UCSD-AML1 (cell line): ENCODE measurements at regions not wholly inside any gene's neighbourhood (a gene's known extent, or its start where the extent isn't known, plus 50 kb on each side); places are given as distances from the start of the nearest gene placed in this dataset.

ENCODE experiments used
- DNase-seq: peaks from one replicate; lab custom pipeline; 2025; ENCODE audit not compliant: unreplicated experiment; lab: John Stamatoyannopoulos, UW

GRCh38 chr12:24060089-24060488 lies 110.6 kb upstream of the SOX5 start:
- DNase-seq = no peak

- DNase-seq = no peak
These were observed 108.5 kb upstream of the SOX5 start for GRCh38 chr12:24057920-24058476.

GRCh38 chr12:24055747-24056146 lies 106.3 kb upstream of the SOX5 start:
- DNase-seq = no peak

- DNase-seq = no peak
These were observed 104.9 kb upstream of the SOX5 start for GRCh38 chr12:24054416-24054815.

- no peak for DNase-seq
These were observed 100.3 kb upstream of the SOX5 start for GRCh38 chr12:24049728-24050127.

DNA sequence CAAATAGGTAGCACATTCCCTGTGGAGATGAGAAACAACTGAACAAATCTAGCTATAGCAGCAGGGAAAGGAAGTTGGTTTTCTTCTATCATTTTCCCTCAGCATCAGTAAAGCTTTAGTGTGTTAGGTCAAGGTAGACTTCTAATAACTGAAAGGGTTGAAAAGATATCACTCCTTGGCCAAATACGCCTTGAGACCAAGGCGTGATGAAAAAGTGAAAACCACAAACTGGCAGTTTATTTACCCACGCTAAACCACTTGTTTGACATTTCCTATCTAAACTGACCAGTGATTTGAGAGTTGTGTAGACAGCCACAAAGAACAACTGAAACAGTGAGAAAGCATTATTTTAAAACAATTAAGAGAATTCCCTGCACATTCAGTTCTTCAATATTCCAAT lies 99.6 kb upstream of the SOX5 start:
- DNase-seq = no peak

DNA sequence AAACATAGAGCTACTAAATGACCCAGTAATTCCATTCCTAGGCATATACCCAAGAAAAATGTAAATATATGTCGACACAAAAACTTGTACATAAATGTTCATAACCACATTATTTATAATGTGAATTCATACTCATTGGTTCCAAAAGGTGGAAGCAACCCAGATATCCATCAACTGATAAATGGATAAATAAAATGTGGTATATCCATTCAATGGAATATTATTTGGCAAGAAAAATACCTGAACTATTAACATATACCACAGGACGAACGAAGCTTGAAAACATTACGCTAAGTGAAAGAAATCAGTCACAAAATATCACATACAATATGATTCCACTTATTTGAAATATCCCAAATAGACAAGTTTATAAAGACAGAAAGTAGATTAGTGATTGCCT lies 99.0 kb upstream of the SOX5 start:
- DNase-seq = no peak

- DNase-seq = no peak
These were observed 97.9 kb upstream of the SOX5 start for GRCh38 chr12:24047326-24047725.

DNA sequence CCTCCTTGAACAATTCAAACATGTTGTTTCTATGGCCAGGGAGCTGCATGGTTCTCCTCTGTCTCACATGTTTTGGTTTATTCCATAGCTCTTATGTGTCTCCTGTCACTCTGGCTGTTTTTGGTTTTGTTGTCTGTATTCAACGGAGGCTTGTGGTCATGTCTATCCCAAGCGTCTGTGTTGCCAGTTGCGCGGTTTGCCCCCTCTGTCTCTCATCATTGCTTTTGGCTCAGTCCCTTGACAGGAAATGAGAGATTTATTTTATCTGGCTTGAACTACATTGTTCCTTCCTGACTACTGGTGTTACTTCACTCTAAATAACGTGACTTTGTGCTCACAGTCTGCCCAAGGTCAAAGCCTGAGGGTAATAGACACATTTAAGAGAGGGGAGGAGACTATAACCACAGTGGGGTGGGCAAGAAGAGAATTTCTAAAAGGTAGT lies 96.4 kb upstream of the SOX5 start:
- DNase-seq = no peak

DNA sequence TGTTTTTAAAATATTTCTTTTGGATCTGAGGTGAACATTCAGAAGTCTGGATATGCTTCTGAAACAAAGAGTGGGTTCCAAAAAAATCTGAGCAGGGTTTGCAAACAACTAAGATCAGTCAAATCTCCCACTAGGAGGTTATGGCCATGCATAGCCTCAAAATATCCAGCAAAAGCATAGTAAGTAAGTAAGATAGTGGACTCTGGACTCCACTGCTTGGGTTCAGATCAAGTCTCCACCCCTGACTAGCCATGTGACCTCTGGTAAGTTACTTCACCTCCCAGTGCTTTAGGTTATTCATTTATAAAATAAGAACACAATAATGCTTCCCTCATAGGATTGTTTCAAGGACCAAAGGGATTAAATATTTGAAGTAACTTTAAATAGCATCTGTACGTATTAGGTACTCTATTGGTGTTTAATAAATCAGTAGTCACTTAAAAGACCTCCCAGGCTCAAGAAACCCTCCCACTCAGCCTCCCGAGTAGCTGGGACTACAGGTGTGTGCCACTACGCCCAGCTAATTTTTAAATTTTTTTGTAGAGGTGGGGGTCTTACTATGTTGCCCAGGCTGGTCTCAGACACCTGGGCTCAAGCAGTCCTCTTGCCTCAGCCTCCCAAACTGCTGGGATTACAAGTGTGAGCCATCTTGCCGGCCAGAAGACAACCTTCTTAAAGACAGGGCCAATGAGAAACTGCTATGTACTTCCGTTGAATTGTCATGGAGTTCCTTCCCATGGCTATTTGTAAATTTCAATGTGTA lies 95.7 kb upstream of the SOX5 start:
- DNase-seq = no peak

DNA sequence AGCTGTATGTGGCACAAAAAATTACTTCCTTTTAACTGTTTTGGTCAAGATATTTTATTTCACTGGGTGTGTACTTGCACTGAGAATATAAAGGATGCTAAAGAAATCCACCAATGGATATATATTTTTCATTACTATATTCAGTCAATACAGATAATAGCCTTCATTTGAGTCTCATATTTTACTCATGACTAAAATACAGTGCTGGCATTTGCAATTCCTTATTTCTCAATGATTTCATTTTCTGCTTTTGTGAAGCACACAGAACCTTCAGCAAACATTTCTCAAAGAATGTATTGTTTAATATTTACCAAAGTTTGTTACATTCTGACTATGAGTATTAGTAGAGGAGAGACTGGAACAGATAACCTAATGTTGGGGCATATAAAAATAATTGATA lies 93.2 kb upstream of the SOX5 start:
- DNase-seq = no peak

GRCh38 chr12:24039113-24039525 lies 89.6 kb upstream of the SOX5 start:
- no peak for DNase-seq

DNA sequence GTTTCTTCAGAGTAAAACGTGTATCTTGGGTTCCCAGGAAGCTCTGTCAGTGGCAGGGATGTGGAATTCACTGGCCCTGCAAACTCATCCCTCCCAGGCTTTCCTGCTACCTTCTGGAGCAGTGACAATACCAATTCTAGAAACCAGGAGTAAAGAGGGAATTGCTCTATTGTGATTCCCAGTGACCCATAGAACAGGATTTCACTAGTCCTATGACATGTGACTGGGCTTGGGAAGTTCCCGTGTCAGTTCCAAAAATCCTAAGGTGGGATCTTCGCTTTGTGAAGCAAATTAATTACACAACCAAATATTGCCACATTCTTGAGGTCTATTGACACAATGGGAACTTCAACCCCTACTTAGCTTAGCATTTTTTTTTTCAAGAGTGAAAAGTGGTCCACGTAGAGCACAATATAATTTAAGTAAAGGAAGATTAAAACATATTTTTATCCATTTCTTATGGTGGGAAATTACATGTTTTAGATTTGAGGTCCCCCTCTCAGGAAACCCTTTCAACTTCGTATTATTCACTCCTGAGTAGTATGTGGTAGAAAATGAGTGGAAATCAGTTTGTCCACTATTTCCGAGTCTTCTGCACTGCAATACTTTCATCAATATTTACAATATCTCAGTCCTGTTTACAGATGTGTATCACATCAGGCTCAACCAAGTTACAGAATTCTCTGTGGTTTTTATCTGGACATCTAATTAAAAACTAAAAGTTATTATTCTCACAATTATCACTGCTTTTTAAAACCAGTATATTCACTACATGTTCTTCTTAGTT lies 88.9 kb upstream of the SOX5 start:
- DNase-seq = no peak

DNA sequence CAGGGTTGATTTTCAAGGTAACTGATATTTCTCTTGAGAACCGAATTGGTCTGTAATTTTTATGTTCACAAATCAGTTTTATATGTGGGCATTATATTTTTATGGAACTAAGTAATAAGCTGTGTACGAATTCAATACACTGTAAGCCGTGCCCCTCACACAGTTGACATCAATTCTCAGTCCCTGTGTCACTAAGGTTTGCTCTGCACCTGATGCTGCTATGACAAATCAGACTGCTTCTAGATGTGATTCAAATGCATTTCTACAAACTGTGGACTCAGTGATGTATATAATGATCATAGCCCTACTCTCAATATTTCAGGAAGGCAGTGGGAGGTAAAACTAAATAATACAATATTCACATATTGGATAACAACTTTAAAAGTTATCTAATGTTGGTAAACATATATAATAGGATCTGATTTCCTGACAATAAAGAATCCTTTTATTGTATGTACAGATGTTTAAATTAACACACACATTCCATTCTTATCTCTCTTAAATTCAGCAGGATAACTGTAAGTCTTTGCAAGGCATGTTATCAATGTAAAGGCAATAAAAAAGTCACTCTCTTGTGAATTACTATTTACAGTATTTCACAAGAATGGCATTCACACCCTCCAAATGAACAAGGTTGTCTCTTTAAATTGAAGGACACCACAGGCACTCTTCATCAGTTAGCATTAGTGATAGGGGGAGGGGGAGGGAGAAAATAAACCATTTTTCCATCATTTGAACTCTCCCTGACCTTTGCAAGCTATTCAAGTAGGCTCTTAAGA lies 87.2 kb upstream of the SOX5 start:
- no peak for DNase-seq

DNA sequence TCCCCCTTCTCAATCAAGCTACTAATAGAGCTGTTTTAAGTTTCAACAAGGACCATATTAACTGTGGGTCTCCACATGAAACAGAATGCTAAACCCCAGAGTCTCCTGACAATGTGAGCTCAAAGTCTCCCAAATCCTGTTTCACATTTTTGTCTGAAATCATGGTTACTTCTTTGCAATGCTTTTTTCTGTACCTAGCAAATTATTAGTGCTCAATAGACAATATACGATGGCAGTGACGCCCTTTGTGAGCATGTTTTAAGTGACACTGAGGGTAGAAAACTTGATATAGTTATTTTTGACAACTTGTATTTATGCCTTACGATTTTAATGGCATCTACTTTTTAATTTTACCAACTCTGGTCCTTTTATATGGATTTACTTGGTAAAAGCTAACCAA lies 85.4 kb upstream of the SOX5 start:
- DNase-seq = no peak

DNA sequence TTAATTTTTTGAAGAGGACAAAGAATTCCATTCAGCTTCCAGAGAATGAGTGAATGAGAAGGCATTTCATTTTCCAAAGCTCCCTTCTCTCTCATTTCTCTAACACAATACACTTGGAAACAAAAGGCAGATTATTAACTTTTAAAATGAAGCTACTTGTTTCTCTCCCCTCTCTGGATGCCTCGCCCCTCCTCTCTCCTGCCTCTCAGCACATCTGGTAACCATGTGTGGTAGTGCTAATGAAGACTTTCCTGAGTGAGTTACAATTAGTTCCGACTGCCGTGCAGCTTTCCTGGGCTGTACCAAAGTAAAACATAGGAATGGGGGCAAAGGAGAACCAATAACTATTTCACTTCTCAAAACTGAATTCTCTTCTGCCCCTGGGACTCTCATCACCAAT lies 84.7 kb upstream of the SOX5 start:
- no peak for DNase-seq

DNA sequence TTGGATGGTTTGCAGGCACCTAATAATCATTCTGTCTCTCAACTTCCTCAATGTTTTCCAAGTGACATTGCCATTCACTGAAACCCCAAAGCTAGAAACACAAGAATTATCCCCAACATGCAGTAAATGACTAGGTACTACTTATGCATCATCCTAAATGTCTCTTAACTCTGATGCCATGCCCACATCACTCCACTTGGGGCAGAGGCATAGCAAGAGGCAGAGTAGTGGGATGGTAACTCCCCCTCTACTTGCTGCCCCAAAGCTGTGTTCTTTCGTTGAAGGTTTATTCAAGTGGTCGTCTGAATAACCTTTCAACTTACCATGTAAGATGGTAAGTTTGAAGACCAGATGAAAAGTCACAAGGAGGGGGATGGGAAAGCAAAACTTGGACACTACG lies 77.9 kb upstream of the SOX5 start:
- no peak for DNase-seq

DNA sequence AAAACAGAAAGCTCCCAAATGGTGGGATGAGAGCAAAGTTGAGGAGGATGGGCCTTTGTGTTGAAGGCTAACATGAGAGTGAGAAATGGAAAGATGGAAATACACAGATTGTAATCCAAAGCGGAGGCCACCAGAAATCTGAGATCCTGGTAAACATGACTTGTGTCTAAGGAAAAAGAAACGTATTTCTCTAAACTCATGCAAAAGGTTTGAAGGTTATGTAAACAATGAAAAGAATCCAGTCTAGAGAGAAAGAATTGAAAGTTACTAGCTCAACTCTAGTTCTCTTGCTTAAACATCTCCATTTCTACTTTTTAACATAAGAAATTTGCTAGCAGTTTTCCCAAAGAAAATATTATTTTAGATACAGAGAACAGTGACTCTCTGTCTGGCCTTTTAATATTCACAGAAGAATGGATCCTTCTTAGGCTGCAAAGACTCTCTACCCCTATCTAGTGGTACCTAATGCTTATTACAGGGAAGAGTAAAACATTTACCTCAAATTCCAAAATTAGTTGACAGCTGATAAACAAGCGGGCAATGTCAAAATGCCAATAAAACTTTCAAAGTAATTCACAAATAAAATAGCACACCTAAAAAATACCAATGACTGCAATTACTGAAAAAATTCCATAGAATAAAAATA lies 75.8 kb upstream of the SOX5 start:
- no peak for DNase-seq

GRCh38 chr12:24023081-24023480 lies 73.6 kb upstream of the SOX5 start:
- DNase-seq = no peak

GRCh38 chr12:24021164-24021502 lies 71.7 kb upstream of the SOX5 start:
- no peak for DNase-seq
